Uterus (tissue), 2 donors: ENCODE measurements at regions not wholly inside any gene's neighbourhood (a gene's known extent, or its start where the extent isn't known, plus 50 kb on each side); places are given as distances from the start of the nearest gene placed in this dataset.

Source experiments
- POLR2A ChIP-seq, 2 donors: fragments of 450-650 bp; IDR thresholded peaks; one replicate each; pipeline ENCODE4 v1.6.1; 2016; ENCODE audit warnings: antibody characterized with exemption in 2 of 2, mild to moderate bottlenecking in 1 of 2, moderate library complexity in 1 of 2
- TF ChIP-seq, protein P1 (sequence below), 4 experiments: fragments of 200-600 bp in 2 of 4; fragments of 450-650 bp in 2 of 4; sonication (generic) in 2 of 4; IDR thresholded peaks; one replicate each; pipeline ENCODE4 v1.5.1; 2016 to 2019; ENCODE audit warnings: antibody characterized with exemption in 4 of 4, mild to moderate bottlenecking in 2 of 4, moderate library complexity in 1 of 4

DNA sequence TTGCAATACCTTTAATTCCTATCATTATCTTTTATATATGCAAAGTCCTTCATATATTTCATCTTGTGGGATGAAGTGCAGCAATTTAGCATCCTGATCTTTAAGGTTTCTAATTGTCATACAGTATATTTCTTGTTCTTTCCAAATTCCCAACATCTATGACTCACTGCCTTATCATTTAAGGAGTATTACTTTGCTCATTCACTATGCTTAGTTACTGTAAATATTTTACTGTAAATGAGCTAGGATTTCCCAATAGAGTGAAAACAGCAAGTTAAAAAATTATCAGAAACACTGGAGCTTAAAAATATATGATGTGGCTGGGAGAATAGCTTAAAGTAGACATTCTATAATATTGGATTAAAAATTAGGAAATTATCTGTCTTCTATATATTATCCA lies 69.9 kb downstream of the SLITRK6 start:
- TF ChIP-seq, protein P1, sequence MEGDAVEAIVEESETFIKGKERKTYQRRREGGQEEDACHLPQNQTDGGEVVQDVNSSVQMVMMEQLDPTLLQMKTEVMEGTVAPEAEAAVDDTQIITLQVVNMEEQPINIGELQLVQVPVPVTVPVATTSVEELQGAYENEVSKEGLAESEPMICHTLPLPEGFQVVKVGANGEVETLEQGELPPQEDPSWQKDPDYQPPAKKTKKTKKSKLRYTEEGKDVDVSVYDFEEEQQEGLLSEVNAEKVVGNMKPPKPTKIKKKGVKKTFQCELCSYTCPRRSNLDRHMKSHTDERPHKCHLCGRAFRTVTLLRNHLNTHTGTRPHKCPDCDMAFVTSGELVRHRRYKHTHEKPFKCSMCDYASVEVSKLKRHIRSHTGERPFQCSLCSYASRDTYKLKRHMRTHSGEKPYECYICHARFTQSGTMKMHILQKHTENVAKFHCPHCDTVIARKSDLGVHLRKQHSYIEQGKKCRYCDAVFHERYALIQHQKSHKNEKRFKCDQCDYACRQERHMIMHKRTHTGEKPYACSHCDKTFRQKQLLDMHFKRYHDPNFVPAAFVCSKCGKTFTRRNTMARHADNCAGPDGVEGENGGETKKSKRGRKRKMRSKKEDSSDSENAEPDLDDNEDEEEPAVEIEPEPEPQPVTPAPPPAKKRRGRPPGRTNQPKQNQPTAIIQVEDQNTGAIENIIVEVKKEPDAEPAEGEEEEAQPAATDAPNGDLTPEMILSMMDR (IDR thresholded peaks at IDR 0.05) = no peak
- TF ChIP-seq POLR2A (IDR thresholded peaks at IDR 0.05) = no peak
